Osteoblast (primary cell): ENCODE measurements at regions not wholly inside any gene's neighbourhood (a gene's known extent, or its start where the extent isn't known, plus 50 kb on each side); places are given as distances from the start of the nearest gene placed in this dataset.

Experiments
- DNase-seq: peaks from one replicate; pipeline ENCODE4 v3.0.0; 2011; ENCODE audit warnings: low spot score, mixed read lengths; ENCODE audit not compliant: insufficient read length; ENCODE audit errors: missing footprints
- H2AFZ ChIP-seq: 2 replicates; pipeline ENCODE4 v1.6.0; 2011; ENCODE audit warnings: mild to moderate bottlenecking, low read length
- H3K27ac ChIP-seq: 2 replicates; pipeline ENCODE4 v1.5.1; 2011; ENCODE audit warnings: mild to moderate bottlenecking, low read depth, low read length, moderate library complexity
- H3K27me3 ChIP-seq: 2 replicates; pipeline ENCODE4 v1.6.0; 2012; ENCODE audit warnings: mild to moderate bottlenecking, control low read depth, inconsistent platforms, low read length, moderate library complexity; ENCODE audit not compliant: insufficient read depth
- H3K36me3 ChIP-seq: 2 replicates; pipeline ENCODE4 v1.5.1; 2011; ENCODE audit warnings: mild to moderate bottlenecking, low read length, control low read depth, moderate library complexity; ENCODE audit not compliant: insufficient read depth
- H3K4me1 ChIP-seq: 2 replicates; pipeline ENCODE4 v1.5.1; 2011; ENCODE audit warnings: mild to moderate bottlenecking, low read length, control low read depth, moderate library complexity; ENCODE audit not compliant: insufficient read depth
- H3K4me2 ChIP-seq: 2 replicates; pipeline ENCODE4 v1.6.0; 2011; ENCODE audit warnings: mild to moderate bottlenecking, low read length; ENCODE audit not compliant: insufficient read depth
- H3K4me3 ChIP-seq: fragments of 200-600 bp; sonication (generic); 3 replicates; pipeline ENCODE4 v1.5.1; 2012; ENCODE audit warnings: mild to moderate bottlenecking, low read length, inconsistent platforms; ENCODE audit not compliant: insufficient read depth
- H3K79me2 ChIP-seq: 2 replicates; pipeline ENCODE4 v1.6.0; 2012; ENCODE audit warnings: mild to moderate bottlenecking, low read length, control low read depth, inconsistent platforms; ENCODE audit not compliant: insufficient read depth
- H3K9me3 ChIP-seq: 2 replicates; pipeline ENCODE4 v1.5.1; 2011; ENCODE audit warnings: low read depth, low read length, control low read depth
- H4K20me1 ChIP-seq: 2 replicates; pipeline ENCODE4 v1.6.0; 2012; ENCODE audit warnings: mild to moderate bottlenecking, low read length, control low read depth; ENCODE audit not compliant: insufficient read depth
- CTCF ChIP-seq: IDR thresholded peaks from 2 replicates; pipeline ENCODE4 v1.5.1; 2011; ENCODE audit warnings: mild to moderate bottlenecking, low read depth, low read length, moderate library complexity; ENCODE audit errors: extremely low read depth

- H3K4me1 ChIP-seq: no peaks in the 10 kb centered on the region
- no peak overlapping the region for H3K27ac ChIP-seq
- no peaks in the 10 kb centered on the region for H4K20me1 ChIP-seq
- no peak overlapping the region for H3K4me3 ChIP-seq
- H3K27me3 ChIP-seq: no peaks in the 10 kb centered on the region
- no peak for DNase-seq
- H3K9me3 ChIP-seq: no peaks in the 10 kb centered on the region
- no peak for TF ChIP-seq CTCF
- no peak overlapping the region for H2AFZ ChIP-seq
- H3K79me2 ChIP-seq: no peaks in the 10 kb centered on the region
- H3K36me3 ChIP-seq: no peaks in the 10 kb centered on the region
- H3K4me2 ChIP-seq: no peak overlapping the region
Observed at GRCh38 chr3:118213892-118214291, 820.8 kb downstream of the IGSF11 start.

GRCh38 chr3:118226206-118226605 lies 808.4 kb downstream of the IGSF11 start:
- H3K79me2 ChIP-seq: no peaks in the 10 kb centered on the region
- H3K4me2 ChIP-seq: no peak overlapping the region
- no peaks in the 10 kb centered on the region for H3K9me3 ChIP-seq
- H3K36me3 ChIP-seq: no peaks in the 10 kb centered on the region
- DNase-seq: no peak
- H3K27ac ChIP-seq: no peak overlapping the region
- H3K27me3 ChIP-seq: no peaks in the 10 kb centered on the region
- H3K4me1 ChIP-seq: no peaks in the 10 kb centered on the region
- H2AFZ ChIP-seq: no peak overlapping the region
- H3K4me3 ChIP-seq: no peak overlapping the region
- no peak for TF ChIP-seq CTCF
- H4K20me1 ChIP-seq: no peaks in the 10 kb centered on the region

- no peak overlapping the region for H3K27ac ChIP-seq
- H3K4me1 ChIP-seq: no peaks in the 10 kb centered on the region
- no peak for DNase-seq
- TF ChIP-seq CTCF: no peak
- no peak overlapping the region for H3K4me3 ChIP-seq
- no peaks in the 10 kb centered on the region for H3K9me3 ChIP-seq
- H3K27me3 ChIP-seq: no peaks in the 10 kb centered on the region
- no peak overlapping the region for H2AFZ ChIP-seq
- no peaks in the 10 kb centered on the region for H4K20me1 ChIP-seq
- no peaks in the 10 kb centered on the region for H3K79me2 ChIP-seq
- H3K4me2 ChIP-seq: no peak overlapping the region
- no peaks in the 10 kb centered on the region for H3K36me3 ChIP-seq
Observed at GRCh38 chr3:118227191-118227590, 807.5 kb downstream of the IGSF11 start.

- no peaks in the 10 kb centered on the region for H4K20me1 ChIP-seq
- no peak overlapping the region for H3K27ac ChIP-seq
- no peak overlapping the region for H3K4me3 ChIP-seq
- no peaks in the 10 kb centered on the region for H3K27me3 ChIP-seq
- no peak for DNase-seq
- no peak for TF ChIP-seq CTCF
- no peaks in the 10 kb centered on the region for H3K79me2 ChIP-seq
- no peaks in the 10 kb centered on the region for H3K9me3 ChIP-seq
- H3K4me2 ChIP-seq: no peak overlapping the region
- no peaks in the 10 kb centered on the region for H3K4me1 ChIP-seq
- no peaks in the 10 kb centered on the region for H3K36me3 ChIP-seq
- H2AFZ ChIP-seq: no peak overlapping the region
Observed at GRCh38 chr3:118228151-118228550, 806.5 kb downstream of the IGSF11 start.
